Liver (tissue), 8 donors: ENCODE measurements at regions not wholly inside any gene's neighbourhood (a gene's known extent, or its start where the extent isn't known, plus 50 kb on each side); places are given as distances from the start of the nearest gene placed in this dataset.

ENCODE experiments used
- DNase-seq: peaks from one replicate; pipeline ENCODE4 v3.0.0-alpha.2; 2017; ENCODE audit warnings: low spot score
- H3K27ac ChIP-seq, 2 donors: one replicate each; pipeline ENCODE4 v1.7.0; 2013; ENCODE audit warnings: inconsistent platforms in 2 of 2, low read length in 2 of 2, control low read depth in 1 of 2, low read depth in 1 of 2, mild to moderate bottlenecking in 1 of 2
- H3K27me3 ChIP-seq, 4 donors: one replicate each; pipeline versions ENCODE4 v1.6.1 to v1.7.0; 2013; ENCODE audit warnings: low read length in 3 of 4, inconsistent platforms in 1 of 4, mild to moderate bottlenecking in 1 of 4, moderate library complexity in 1 of 4; ENCODE audit not compliant: control insufficient read depth in 4 of 4, insufficient read depth in 4 of 4
- H3K36me3 ChIP-seq, 4 donors: one replicate each; pipeline versions ENCODE4 v1.6.1 to v1.7.0; 2013; ENCODE audit warnings: low read length in 3 of 4, mild to moderate bottlenecking in 3 of 4, low read depth in 1 of 4, moderate library complexity in 1 of 4; ENCODE audit not compliant: control insufficient read depth in 4 of 4, insufficient read depth in 3 of 4
- H3K4me1 ChIP-seq, 4 donors: one replicate each; pipeline versions ENCODE4 v1.6.1 to v1.7.0; 2013; ENCODE audit warnings: low read length in 3 of 4, mild to moderate bottlenecking in 3 of 4, moderate library complexity in 1 of 4; ENCODE audit not compliant: control insufficient read depth in 4 of 4, insufficient read depth in 4 of 4
- H3K4me3 ChIP-seq, 3 donors: one replicate each; pipeline versions ENCODE4 v1.6.1 to v1.7.0; 2013; ENCODE audit warnings: low read length in 3 of 3, control low read depth in 1 of 3, low read depth in 1 of 3, mild to moderate bottlenecking in 1 of 3
- H3K9ac ChIP-seq, 2 donors: one replicate each; pipeline ENCODE4 v1.7.0; 2013; ENCODE audit warnings: low read length in 2 of 2, mild to moderate bottlenecking in 2 of 2, moderate library complexity in 2 of 2, control low read depth in 1 of 2, low read depth in 1 of 2
- H3K9me3 ChIP-seq, 4 donors: one replicate each; pipeline versions ENCODE4 v1.6.1 to v1.7.0; 2013; ENCODE audit warnings: low read length in 3 of 4; ENCODE audit not compliant: control insufficient read depth in 4 of 4
- FOXA2 ChIP-seq: IDR thresholded peaks from 2 replicates; pipeline ENCODE4 v1.6.1; 2016; ENCODE audit warnings: antibody characterized with exemption
- GABPA ChIP-seq, 2 donors: IDR thresholded peaks in 1 of 2; conservative IDR thresholded peaks in 1 of 2; 2 replicates each; pipeline ENCODE4 v1.6.1; 2016; ENCODE audit warnings: antibody characterized with exemption in 2 of 2, mild to moderate bottlenecking in 1 of 2, moderate library complexity in 1 of 2
- JUND ChIP-seq, 2 donors: IDR thresholded peaks; 2 replicates each; pipeline ENCODE4 v1.6.1; 2016; ENCODE audit warnings: antibody characterized with exemption in 2 of 2
- RAD21 ChIP-seq, 2 donors: IDR thresholded peaks; 2 replicates each; pipeline ENCODE4 v1.6.1; 2016; ENCODE audit warnings: antibody characterized with exemption in 2 of 2, mild to moderate bottlenecking in 2 of 2
- WGBS: extraction: QIAGEN DNeasy Blood & Tissue Kit; methylation state at CpG from one replicate; pipeline ENCODE4 v1.1.7; 2013; 5-methylcytosine and 5-hydroxymethylcytosine counted together
- TF ChIP-seq, protein P1 (sequence below): fragments of 150-350 bp; IDR thresholded peaks from 2 replicates; pipeline ENCODE4 v1.5.1; 2017; ENCODE audit warnings: improper control_type of control experiment, low read depth, low read length; ENCODE audit not compliant: missing input control
- TF ChIP-seq, protein P2 (sequence below): IDR thresholded peaks from 2 replicates; pipeline ENCODE4 v1.6.1; 2016; ENCODE audit warnings: antibody characterized with exemption
- donor health status: healthy.
- donor health status: healthy.
- donor health status: healthy.
- donor health status: healthy.
- donor health status: healthy.

DNA sequence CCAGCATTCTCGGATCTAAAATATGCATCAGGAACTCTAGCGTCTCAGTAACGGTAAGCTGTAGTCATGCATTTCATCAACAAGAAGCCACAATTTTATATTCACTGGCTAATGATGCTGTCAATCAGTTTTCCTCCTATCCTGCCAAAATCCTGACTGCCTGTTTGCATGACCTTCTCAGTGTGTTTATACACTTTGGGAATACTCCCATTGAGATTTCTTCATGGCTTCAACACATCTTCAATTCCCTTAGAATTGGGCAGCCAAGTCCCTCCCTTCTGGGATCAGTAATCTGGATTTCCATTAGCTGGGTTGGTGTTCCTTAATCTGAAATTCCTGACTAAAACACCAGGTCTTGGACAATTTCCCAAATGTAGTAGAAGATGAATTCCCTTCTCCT, 348.9 kb upstream of the DYNLRB2 start:
- DNase-seq, result no peak

DNA sequence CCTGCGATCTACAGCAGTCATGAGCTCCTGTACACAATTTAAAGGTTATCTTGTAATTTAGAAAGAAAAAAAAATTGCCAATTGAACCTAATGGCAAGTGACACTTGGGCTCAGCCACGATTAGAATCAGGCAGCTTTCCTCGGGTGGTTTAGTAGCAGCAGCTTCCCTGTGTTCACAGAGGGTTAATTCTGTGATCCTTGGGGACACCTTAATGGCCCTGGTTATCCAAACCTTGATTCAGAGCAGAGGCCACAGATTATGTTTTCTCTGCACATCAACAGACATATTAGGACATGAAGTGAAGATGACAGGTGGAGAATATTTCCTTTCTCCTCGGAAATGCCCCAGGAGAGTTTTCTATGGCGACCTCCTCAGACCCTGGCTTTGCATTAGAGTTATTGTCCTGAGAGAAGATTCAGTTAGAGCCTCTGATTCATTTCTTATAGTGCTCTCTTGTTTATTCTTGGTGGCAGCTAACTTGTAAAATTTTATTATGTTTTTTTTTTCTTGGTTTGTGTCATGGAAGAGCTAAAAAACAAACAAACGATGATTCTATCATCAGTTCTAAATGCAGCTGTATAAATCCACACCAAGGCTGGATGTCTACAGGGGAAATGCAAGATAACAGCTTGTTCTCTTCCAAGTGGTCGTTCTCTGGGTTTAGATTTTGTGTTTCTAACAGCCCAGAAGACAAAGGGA, 351.2 kb upstream of the DYNLRB2 start:
- DNase-seq, result no peak
- H3K4me1 ChIP-seq, result no peaks in the 10 kb centered on the region
- H3K27me3 ChIP-seq, result no peaks in the 10 kb centered on the region
- TF ChIP-seq, protein P1, sequence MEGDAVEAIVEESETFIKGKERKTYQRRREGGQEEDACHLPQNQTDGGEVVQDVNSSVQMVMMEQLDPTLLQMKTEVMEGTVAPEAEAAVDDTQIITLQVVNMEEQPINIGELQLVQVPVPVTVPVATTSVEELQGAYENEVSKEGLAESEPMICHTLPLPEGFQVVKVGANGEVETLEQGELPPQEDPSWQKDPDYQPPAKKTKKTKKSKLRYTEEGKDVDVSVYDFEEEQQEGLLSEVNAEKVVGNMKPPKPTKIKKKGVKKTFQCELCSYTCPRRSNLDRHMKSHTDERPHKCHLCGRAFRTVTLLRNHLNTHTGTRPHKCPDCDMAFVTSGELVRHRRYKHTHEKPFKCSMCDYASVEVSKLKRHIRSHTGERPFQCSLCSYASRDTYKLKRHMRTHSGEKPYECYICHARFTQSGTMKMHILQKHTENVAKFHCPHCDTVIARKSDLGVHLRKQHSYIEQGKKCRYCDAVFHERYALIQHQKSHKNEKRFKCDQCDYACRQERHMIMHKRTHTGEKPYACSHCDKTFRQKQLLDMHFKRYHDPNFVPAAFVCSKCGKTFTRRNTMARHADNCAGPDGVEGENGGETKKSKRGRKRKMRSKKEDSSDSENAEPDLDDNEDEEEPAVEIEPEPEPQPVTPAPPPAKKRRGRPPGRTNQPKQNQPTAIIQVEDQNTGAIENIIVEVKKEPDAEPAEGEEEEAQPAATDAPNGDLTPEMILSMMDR, result no peak
- TF ChIP-seq, protein P2, sequence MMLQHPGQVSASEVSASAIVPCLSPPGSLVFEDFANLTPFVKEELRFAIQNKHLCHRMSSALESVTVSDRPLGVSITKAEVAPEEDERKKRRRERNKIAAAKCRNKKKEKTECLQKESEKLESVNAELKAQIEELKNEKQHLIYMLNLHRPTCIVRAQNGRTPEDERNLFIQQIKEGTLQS, result no peak
- TF ChIP-seq GABPA (IDR thresholded peaks at IDR 0.05 in 1 of 2, conservative IDR thresholded peaks at IDR 0.05 in 1 of 2) (no peak), FOXA2 (no peak)
- H3K9me3 ChIP-seq, result no peaks in the 10 kb centered on the region
- H3K36me3 ChIP-seq, result no peaks in the 10 kb centered on the region
- H3K9ac ChIP-seq, result no peak overlapping the region
- H3K4me3 ChIP-seq, result no peak overlapping the region
- no peak overlapping the region for H3K27ac ChIP-seq
- 73% methylated on average over 7 of the region's 7 CpGs for WGBS

More for the DNA sequence above, 348.9 kb upstream of the DYNLRB2 start:
- 86% methylated on average over 3 of the region's 3 CpGs for WGBS
- Histone ChIP-seq H3K9me3 (no peaks in the 10 kb centered on the region), H3K4me1 (no peaks in the 10 kb centered on the region), H3K4me3 (no peak overlapping the region), H3K27me3 (no peaks in the 10 kb centered on the region), H3K36me3 (no peaks in the 10 kb centered on the region), H3K9ac (no peak overlapping the region), H3K27ac (no peak overlapping the region)
- TF ChIP-seq, protein P2, result no peak
- TF ChIP-seq GABPA (IDR thresholded peaks at IDR 0.05 in 1 of 2, conservative IDR thresholded peaks at IDR 0.05 in 1 of 2), result no peak

DNA sequence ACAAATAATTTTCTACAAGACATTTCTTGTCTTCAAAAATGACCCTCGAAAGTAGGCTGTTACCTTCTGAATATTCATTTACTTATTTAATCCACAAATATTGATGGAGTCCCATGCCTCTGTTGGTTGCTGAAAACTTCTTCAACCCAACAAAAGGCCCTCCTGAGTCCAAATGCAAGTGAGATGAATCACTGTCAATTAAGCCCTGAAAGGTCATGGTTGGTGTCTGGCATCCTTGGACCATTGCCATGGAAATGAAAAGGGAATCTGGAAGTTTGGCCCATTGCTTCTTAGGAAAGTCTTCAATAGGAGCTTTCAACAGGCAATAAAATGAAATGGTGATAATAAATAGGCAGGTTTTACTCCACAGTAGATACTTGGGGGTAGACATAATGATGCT, 364.7 kb upstream of the DYNLRB2 start:
- Histone ChIP-seq H3K9ac (no peak overlapping the region), H3K36me3 (no peaks in the 10 kb centered on the region), H3K4me3 (no peak overlapping the region), H3K27ac (no peak overlapping the region), H3K4me1 (no peaks in the 10 kb centered on the region), H3K27me3 (peaks cover 0 to 2% (median 0%) of the 10 kb centered on the region in 4 donors), H3K9me3 (no peaks in the 10 kb centered on the region)
- no peak for TF ChIP-seq JUND (IDR thresholded peaks at IDR 0.05)
- 87% methylated on average over 1 of the region's 1 CpG for WGBS
- no peak for DNase-seq

GRCh38 chr16:80175011-80175410, 365.8 kb upstream of the DYNLRB2 start:
- H3K4me1 ChIP-seq, result no peaks in the 10 kb centered on the region
- H3K36me3 ChIP-seq, result no peaks in the 10 kb centered on the region
- no peak overlapping the region for H3K27ac ChIP-seq
- H3K27me3 ChIP-seq, result peaks cover 0 to 2% (median 0%) of the 10 kb centered on the region in 4 donors
- no peak for DNase-seq
- TF ChIP-seq RAD21 (IDR thresholded peaks at IDR 0.05), result no peak
- 80% methylated on average over 1 of the region's 1 CpG for WGBS
- H3K9ac ChIP-seq, result no peak overlapping the region
- no peaks in the 10 kb centered on the region for H3K9me3 ChIP-seq
- no peak overlapping the region for H3K4me3 ChIP-seq
